SHP77 (cell line): ENCODE measurements at regions not wholly inside any gene's neighbourhood (a gene's known extent, or its start where the extent isn't known, plus 50 kb on each side); places are given as distances from the start of the nearest gene placed in this dataset.

Experiments used
- DNase-seq, 2 experiments: peaks; one replicate each; lab custom pipeline; 2025; lab: John Stamatoyannopoulos, UW

DNA sequence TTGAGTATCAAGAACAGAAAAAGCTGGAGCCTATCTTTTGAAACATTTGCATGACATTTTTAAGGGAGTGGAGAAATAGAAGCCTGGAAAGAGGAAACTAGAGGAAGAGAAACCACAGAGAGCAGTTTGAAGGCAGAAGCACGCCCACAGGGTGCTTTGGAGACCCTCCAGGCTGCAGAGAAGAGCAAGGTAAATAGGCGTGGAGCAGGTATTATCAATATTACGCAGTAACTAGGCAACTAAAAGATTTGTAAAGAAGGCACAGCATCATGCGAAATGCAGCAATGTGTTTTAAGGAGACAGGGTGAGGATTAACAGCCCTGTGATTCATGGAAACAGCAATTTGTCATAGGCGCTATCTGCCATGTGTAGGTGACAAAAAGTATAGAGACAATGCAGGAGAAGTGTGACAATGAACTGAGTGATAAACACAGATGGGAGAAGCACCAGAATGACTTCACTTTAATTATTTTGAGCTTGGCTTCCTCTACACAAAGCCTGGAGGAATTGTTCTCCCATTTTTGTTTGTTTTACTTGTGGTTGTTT is 281.2 kb downstream of the BRINP1 start:
- no peak for DNase-seq

DNA sequence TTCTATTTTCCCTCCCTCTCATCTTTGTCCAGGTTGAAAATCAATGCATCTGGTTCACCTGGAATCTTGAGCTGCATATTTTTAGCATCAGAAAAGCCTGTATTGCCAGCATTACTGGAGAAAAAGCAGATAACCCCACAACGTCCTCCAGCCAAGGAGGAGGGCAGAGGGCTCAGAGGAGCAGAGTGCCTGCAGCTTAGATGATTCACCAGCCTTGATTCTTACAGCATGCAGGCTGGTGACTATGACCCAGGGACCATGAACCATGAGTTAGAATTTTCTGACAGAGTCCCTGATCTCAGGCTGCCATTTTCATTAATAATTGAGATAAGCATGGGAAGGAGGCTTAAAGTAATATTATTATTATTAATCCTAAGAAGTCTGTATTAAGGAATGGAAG is 278.2 kb downstream of the BRINP1 start:
- no peak for DNase-seq

- no peak for DNase-seq
These were observed 277.1 kb downstream of the BRINP1 start for GRCh38 chr9:119092125-119092524.

DNA sequence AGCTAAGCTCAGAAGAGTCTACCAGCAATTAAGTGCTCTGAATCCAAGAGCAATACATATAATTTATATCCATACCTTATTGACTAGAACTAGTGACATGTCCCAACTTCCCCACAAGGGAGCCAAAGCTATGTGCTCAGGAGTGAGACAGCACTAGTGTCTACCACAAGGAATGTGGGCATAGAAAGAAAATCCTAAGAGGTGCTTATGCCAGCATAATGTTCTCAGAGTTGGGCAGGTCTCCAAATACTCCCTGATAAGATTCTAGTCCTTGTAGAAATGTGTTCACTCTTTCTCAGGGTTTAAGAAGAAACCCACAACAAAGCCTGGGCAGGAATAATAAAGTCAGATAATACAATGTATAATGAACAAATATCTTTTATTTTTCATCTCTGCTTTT is 275.1 kb downstream of the BRINP1 start:
- DNase-seq, result no peak

DNA sequence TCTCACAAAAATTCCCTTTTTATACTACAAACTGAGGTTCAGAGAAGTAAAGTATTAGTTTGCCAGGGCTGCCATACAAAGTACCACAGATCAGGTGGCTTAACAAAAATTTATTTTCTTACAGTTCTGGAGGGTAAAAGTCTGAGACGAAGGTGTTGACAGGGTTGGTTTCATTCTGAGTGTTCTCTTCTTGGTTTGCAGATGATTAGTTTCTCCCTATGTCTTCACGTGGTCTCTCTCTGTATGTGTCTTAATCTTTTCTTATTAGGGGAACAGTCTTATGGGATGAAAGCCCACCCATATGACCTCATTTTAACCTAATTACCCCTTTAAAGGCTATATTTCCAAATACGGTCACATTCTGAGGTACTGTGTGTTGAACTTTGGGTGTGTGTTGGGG is 274.2 kb downstream of the BRINP1 start:
- DNase-seq, result no peak

- DNase-seq, result no peak
These were observed 268.2 kb downstream of the BRINP1 start for GRCh38 chr9:119101048-119101447.

DNA sequence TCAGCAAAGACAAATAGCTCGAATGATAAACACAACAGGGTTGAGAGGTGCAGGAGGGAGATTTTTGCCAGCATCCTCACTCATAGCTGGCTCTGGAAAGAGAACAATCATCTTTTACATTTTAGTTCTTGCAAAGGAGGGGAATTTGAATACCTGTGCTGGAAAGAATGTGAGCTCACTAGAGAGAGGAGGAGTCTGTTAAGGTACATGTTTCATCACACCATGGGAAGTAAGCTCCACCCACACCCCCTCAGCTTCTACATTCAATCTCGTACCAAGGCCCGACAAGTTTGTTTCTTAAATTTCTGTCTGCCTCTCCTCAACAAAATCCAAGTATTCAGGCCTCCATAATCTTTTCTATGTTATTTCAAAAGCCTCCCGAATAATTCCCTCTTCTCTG is 254.6 kb downstream of the BRINP1 start:
- DNase-seq, result no peak
